ENCODE measurements at regions not wholly inside any gene's neighbourhood (a gene's known extent, or its start where the extent isn't known, plus 50 kb on each side); places are given as distances from the start of the nearest gene placed in this dataset.

GRCh38 chr1:69485616-69486015 is 82.1 kb upstream of the LRRC7 start:
- H3K9me3 ChIP-seq: no peaks in the 10 kb centered on the region
- no peak for FAIRE-seq
- no peak overlapping the region for H3K4me3 ChIP-seq
- no peaks in the 10 kb centered on the region for H3K4me1 ChIP-seq
- 0% methylated on average over 1 of the region's 1 CpG for WGBS (ENCODE audit: missing lambda C conversion rate)
- no peak for ATAC-seq
- no peak for DNase-seq (ENCODE audit: low read depth in 1 of 2, low spot score in 1 of 2)
- CTCF ChIA-PET: no interaction called here
- POLR2A ChIA-PET: no interaction called here
- H3K27ac ChIP-seq: no peak overlapping the region
- H3K4me2 ChIP-seq: no peak overlapping the region
- TF ChIP-seq POLR2AphosphoS2 (conservative IDR thresholded peaks at IDR 0.05; ENCODE audit: low read length) (no peak), MAFK (IDR thresholded peaks at IDR 0.05; ENCODE audit: partially characterized antibody) (no peak), HMGXB4 (CRISPR knock-in tag; IDR thresholded peaks at IDR 0.05; ENCODE audit: borderline replicate concordance) (no peak), TP53 (CRISPR knock-in tag; IDR thresholded peaks at IDR 0.05) (no peak), ZNF302 (CRISPR knock-in tag; IDR thresholded peaks at IDR 0.05) (no peak), RNF2 (IDR thresholded peaks at IDR 0.05; ENCODE audit: borderline replicate concordance, low read depth) (no peak), NFE2L2 (conservative IDR thresholded peaks at IDR 0.05; ENCODE audit: low read length) (no peak), CBX8 (IDR thresholded peaks at IDR 0.05) (no peak), SMC3 (IDR thresholded peaks at IDR 0.05) (no peak), SREBF2 (IDR thresholded peaks at IDR 0.05) (no peak), CTCF (IDR thresholded peaks at IDR 0.05) (no peak), HOXB5 (CRISPR knock-in tag; IDR thresholded peaks at IDR 0.05) (no peak), HOXB13 (CRISPR knock-in tag; IDR thresholded peaks at IDR 0.05; ENCODE audit: low read depth) (no peak), HOXA7 (CRISPR knock-in tag; IDR thresholded peaks at IDR 0.05) (no peak), MAZ (IDR thresholded peaks at IDR 0.05; ENCODE audit: borderline replicate concordance, low read depth, low read length) (no peak), TFCP2L1 (CRISPR knock-in tag; IDR thresholded peaks at IDR 0.05) (no peak), ZSCAN20 (CRISPR knock-in tag; IDR thresholded peaks at IDR 0.05) (no peak)

- ATAC-seq: no peak
- Histone ChIP-seq H3K27ac (no peak overlapping the region), H3K4me3 (no peak overlapping the region), H3K9me3 (no peaks in the 10 kb centered on the region), H3K4me2 (no peak overlapping the region), H3K4me1 (no peaks in the 10 kb centered on the region)
- ChIA-PET CTCF (no interaction called here), POLR2A (no interaction called here)
- WGBS (ENCODE audit: missing lambda C conversion rate): 3% methylated on average over 2 of the region's 2 CpGs
- DNase-seq (ENCODE audit: low read depth in 1 of 2, low spot score in 1 of 2): no peak
- FAIRE-seq: no peak
- TF ChIP-seq CEBPB (IDR thresholded peaks at IDR 0.05) (no peak), HOXB13 (CRISPR knock-in tag; IDR thresholded peaks at IDR 0.05; ENCODE audit: low read depth) (no peak)
These were observed 76.3 kb upstream of the LRRC7 start for GRCh38 chr1:69491416-69491815.

- H3K4me1 ChIP-seq: no peaks in the 10 kb centered on the region
- H3K4me2 ChIP-seq: no peak overlapping the region
- no peaks in the 10 kb centered on the region for H3K9me3 ChIP-seq
- FAIRE-seq: no peak
- ATAC-seq: no peak
- no peak for DNase-seq (ENCODE audit: low read depth in 1 of 2, low spot score in 1 of 2)
- TF ChIP-seq MYC (IDR thresholded peaks at IDR 0.05; ENCODE audit: borderline replicate concordance, low read length): no peak
- no peak for TF ChIP-seq CTCF (IDR thresholded peaks at IDR 0.05)
- TF ChIP-seq HES2 (IDR thresholded peaks at IDR 0.05): no peak
- 0% methylated on average over 3 of the region's 3 CpGs for WGBS (ENCODE audit: missing lambda C conversion rate)
- H3K4me3 ChIP-seq: no peak overlapping the region
- ChIA-PET POLR2A (no interaction called here), CTCF (no interaction called here)
- no peak overlapping the region for H3K27ac ChIP-seq
These were observed 75.4 kb upstream of the LRRC7 start for GRCh38 chr1:69492286-69492685.

Data from A549 (cell line).